IPS DF 6.9 (cell line): ENCODE measurements at regions not wholly inside any gene's neighbourhood (a gene's known extent, or its start where the extent isn't known, plus 50 kb on each side); places are given as distances from the start of the nearest gene placed in this dataset.

ENCODE experiments used
- DNase-seq: peaks from one replicate; pipeline ENCODE4 v3.0.0-alpha.2; 2013; ENCODE audit warnings: low read depth, low spot score
- H3K27ac ChIP-seq: one replicate; pipeline ENCODE4 v1.5.1; 2013; ENCODE audit warnings: low read length, control low read depth
- H3K27me3 ChIP-seq: 2 replicates; pipeline ENCODE4 v1.6.1; 2013; ENCODE audit warnings: mild to moderate bottlenecking, low read length; ENCODE audit not compliant: control insufficient read depth, insufficient read depth
- H3K36me3 ChIP-seq: 2 replicates; pipeline ENCODE4 v1.6.1; 2013; ENCODE audit warnings: low read length; ENCODE audit not compliant: control insufficient read depth, insufficient read depth
- H3K4me1 ChIP-seq: 2 replicates; pipeline ENCODE4 v1.6.1; 2013; ENCODE audit warnings: low read length; ENCODE audit not compliant: control insufficient read depth, insufficient read depth
- H3K4me3 ChIP-seq: 2 replicates; pipeline ENCODE4 v1.5.1; 2013; ENCODE audit warnings: mild to moderate bottlenecking, low read length
- H3K9me3 ChIP-seq: 2 replicates; pipeline ENCODE4 v1.6.1; 2013; ENCODE audit warnings: low read length, inconsistent platforms; ENCODE audit not compliant: control insufficient read depth, insufficient read depth
- WGBS: extraction: QIAGEN DNeasy Blood & Tissue Kit; methylation state at CpG from one replicate; pipeline ENCODE4 v1.1.7; 2013; ENCODE audit warnings: mixed read lengths, missing lambda C conversion rate; ENCODE audit not compliant: insufficient read length, insufficient coverage; 5-methylcytosine and 5-hydroxymethylcytosine counted together

DNA sequence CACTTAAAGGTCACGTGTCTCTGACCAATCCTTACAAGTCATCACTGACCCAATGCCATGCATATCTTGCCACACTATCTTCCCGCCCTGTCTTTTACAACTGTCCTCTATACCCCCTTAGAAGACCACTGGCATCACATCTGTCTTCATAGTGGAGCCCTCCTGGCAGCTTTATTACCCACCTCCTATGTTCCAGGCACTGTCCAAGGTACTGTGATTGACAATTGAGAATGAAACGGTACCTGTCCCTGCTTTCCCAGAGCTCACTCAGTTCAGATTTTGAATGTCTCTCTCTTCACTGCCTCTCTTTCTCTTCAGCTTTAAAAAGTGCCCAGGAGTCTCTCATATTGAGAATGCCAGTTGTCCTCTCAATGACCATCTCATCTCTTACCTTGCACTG is 88.6 kb downstream of the ARHGAP36 start:
- Histone ChIP-seq H3K9me3 (no peaks in the 10 kb centered on the region), H3K27me3 (no peaks in the 10 kb centered on the region), H3K4me1 (no peaks in the 10 kb centered on the region), H3K36me3 (no peaks in the 10 kb centered on the region), H3K27ac (no peak overlapping the region), H3K4me3 (no peak overlapping the region)
- no peak for DNase-seq
- WGBS, result no CpG with 5 or more reads among the region's 3 CpGs
